Gastroesophageal sphincter (tissue), 4 donors: ENCODE measurements at regions not wholly inside any gene's neighbourhood (a gene's known extent, or its start where the extent isn't known, plus 50 kb on each side); places are given as distances from the start of the nearest gene placed in this dataset.
"Not testable (repeated sequence)": the region's sequence is repeated elsewhere in the genome, so short reads cannot be mapped to it uniquely, and the experiment has no call there.

Experiments
- ATAC-seq: fragments of 150-250 bp; one replicate; pipeline ENCODE4 v1.9.1; 2016; ENCODE audit warnings: mild to moderate bottlenecking, moderate library complexity
- H3K27ac ChIP-seq, 4 donors: fragments of 200-600 bp; sonication (generic) in 3 of 4; 1 replicate in 3 of 4; 2 replicates in 1 of 4; pipeline ENCODE4 v1.5.1; 2016 to 2019
- H3K27me3 ChIP-seq: fragments of 200-600 bp; sonication (generic); one replicate; pipeline ENCODE4 v1.5.1; 2019
- H3K36me3 ChIP-seq, 2 donors: fragments of 200-600 bp; sonication (generic); one replicate each; pipeline ENCODE4 v1.5.1; 2019; ENCODE audit warnings: control low read depth in 1 of 2
- H3K4me1 ChIP-seq, 3 donors: fragments of 200-600 bp; sonication (generic); 1 replicate in 2 of 3; 2 replicates in 1 of 3; pipeline ENCODE4 v1.5.1; 2016 to 2019; ENCODE audit warnings: control low read depth in 2 of 3
- H3K4me3 ChIP-seq, 2 donors: fragments of 200-600 bp; sonication (generic); one replicate each; pipeline ENCODE4 v1.5.1; 2019; ENCODE audit warnings: mild to moderate bottlenecking in 1 of 2, moderate library complexity in 1 of 2
- H3K9me3 ChIP-seq, 3 donors: fragments of 200-600 bp; sonication (generic); one replicate each; pipeline ENCODE4 v1.5.1; 2017 to 2019; ENCODE audit warnings: control low read depth in 2 of 3
- CTCF ChIP-seq, 4 experiments: fragments of 200-600 bp in 2 of 4; fragments of 450-650 bp in 2 of 4; sonication (generic) in 1 of 4; IDR thresholded peaks; one replicate each; pipeline ENCODE4 v1.5.1; 2017 to 2019; ENCODE audit warnings: antibody characterized with exemption in 4 of 4, mild to moderate bottlenecking in 2 of 4, moderate library complexity in 2 of 4
- EP300 ChIP-seq: sonication (generic); formaldehyde crosslinking; IDR thresholded peaks from one replicate; pipeline ENCODE4 v1.6.1; 2017; ENCODE audit warnings: antibody characterized with exemption, mild to moderate bottlenecking
- POLR2A ChIP-seq, 2 donors: fragments of 450-650 bp; IDR thresholded peaks; one replicate each; pipeline ENCODE4 v1.6.1; 2017; ENCODE audit warnings: antibody characterized with exemption in 2 of 2, mild to moderate bottlenecking in 2 of 2, moderate library complexity in 1 of 2
- POLR2AphosphoS5 ChIP-seq: sonication (generic); formaldehyde crosslinking; IDR thresholded peaks from one replicate; pipeline ENCODE4 v1.6.1; 2017; ENCODE audit warnings: antibody characterized with exemption
- WGBS, 2 donors: methylation state at CpG; one replicate each; pipeline ENCODE4 v1.1.5; 2018; ENCODE audit warnings: low coverage in 1 of 2; 5-methylcytosine and 5-hydroxymethylcytosine counted together

- H3K27ac ChIP-seq, result no peak overlapping the region
Observed at GRCh38 chr3:124149771-124150170, 157.8 kb upstream of the ROPN1 start.

GRCh38 chr3:124152891-124153290 lies 161.0 kb upstream of the ROPN1 start:
- H3K27ac ChIP-seq, H3K4me3 ChIP-seq, H3K9me3 ChIP-seq, H3K27me3 ChIP-seq, H3K36me3 ChIP-seq, ATAC-seq: not testable (repeated sequence)
- WGBS, 2 donors, result 100% methylated on average over 1 of the region's 1 CpG; no CpG with 5 or more reads in 1 of the 2 donors
- H3K4me1 ChIP-seq, result peaks cover 0 to 37% (median 5%) of the 10 kb centered on the region in 3 donors

More at GRCh38 chr3:124149771-124150170, 157.8 kb upstream of the ROPN1 start:
- Histone ChIP-seq H3K27me3 (no peaks in the 10 kb centered on the region), H3K9me3 (no peaks in the 10 kb centered on the region), H3K36me3 (no peaks in the 10 kb centered on the region), H3K4me3 (no peak overlapping the region), H3K4me1 (peaks cover 0 to 18% (median 0%) of the 10 kb centered on the region in 3 donors)
- ATAC-seq, result no peak
- TF ChIP-seq POLR2A (IDR thresholded peaks at IDR 0.05), result no peak
- no peak for TF ChIP-seq POLR2AphosphoS5
- TF ChIP-seq EP300, result no peak
- TF ChIP-seq CTCF (IDR thresholded peaks at IDR 0.05), result no peak
- WGBS, 2 donors, result 21 to 61% methylated on average over 3 of the region's 3 CpGs

DNA sequence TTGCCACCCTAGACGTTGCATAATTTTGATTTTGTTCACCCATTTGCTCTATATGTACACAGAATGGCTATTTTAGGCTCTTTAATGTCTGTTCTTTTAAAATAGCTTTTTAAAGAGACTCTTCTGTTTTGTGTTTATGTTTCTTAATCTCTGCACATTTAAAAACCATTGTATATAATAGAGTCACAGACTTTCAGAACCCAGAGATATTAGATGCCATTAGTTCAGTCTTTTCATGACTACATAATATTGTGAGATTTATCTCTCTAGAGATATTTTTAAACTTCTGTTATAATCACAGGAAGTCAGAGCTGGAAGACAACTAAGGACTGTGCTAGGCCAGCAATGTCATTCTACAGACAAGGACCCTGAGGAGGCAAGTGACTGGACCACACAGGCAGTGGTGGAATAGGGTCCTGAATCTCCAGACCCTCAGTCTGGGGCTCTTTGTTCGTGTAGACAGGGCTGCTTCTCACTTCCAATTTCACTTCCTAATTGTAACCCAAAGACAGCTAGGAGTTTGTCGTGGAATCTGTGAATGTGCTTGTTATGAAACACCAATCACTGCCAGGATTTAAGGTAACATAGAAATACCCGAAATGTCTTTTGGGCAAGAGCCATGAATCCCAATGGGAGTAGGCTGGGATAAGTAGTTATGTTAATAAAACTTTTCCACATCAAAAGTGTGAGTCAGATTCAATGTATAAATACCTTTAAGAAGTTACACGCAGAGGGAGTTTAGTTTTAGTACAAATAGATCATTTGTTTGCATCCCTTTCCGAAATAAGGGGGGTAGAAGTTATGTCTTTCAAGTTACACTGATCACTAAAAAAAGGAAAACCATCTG lies 165.2 kb upstream of the ROPN1 start:
- ATAC-seq, result no peak
- peak; percentile 12 for TF ChIP-seq POLR2AphosphoS5
- no peak for TF ChIP-seq POLR2A (IDR thresholded peaks at IDR 0.05)
- TF ChIP-seq CTCF (IDR thresholded peaks at IDR 0.05), result no peak
- TF ChIP-seq EP300, result no peak
- WGBS, 2 donors, result 16 to 26% methylated on average over 6 of the region's 6 CpGs
- Histone ChIP-seq H3K9me3 (no peaks in the 10 kb centered on the region), H3K4me3 (no peak overlapping the region), H3K27ac (peak overlapping the region in 3 of 4 donors; percentile 11 to 33 (median 31)), H3K27me3 (no peaks in the 10 kb centered on the region), H3K36me3 (no peaks in the 10 kb centered on the region), H3K4me1 (peaks cover 0 to 25% (median 5%) of the 10 kb centered on the region in 3 donors)

DNA sequence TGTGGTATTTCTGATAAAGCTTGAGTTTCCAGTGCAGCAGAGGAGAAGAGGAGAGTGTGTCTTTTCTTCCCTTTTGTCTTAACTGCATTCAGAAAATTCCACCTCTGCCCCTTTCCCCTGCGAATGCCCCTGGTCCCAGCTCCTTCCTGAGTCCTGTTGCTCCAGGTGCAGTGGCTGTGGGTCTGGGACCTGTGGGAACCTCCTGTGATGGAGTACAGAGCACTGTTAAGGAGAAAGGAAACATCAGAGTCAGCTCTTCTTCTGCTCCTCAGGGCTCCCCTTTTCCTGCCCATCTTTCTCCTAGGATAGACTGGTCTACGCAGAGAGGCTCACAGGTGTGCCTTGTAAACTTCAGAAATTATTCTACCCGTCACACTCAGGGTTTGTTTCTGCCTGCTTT lies 165.8 kb upstream of the ROPN1 start:
- Histone ChIP-seq H3K27me3 (no peaks in the 10 kb centered on the region), H3K4me3 (no peak overlapping the region), H3K4me1 (peaks cover 0 to 25% (median 5%) of the 10 kb centered on the region in 3 donors), H3K27ac (no peak overlapping the region), H3K36me3 (no peaks in the 10 kb centered on the region), H3K9me3 (no peaks in the 10 kb centered on the region)
- WGBS, 2 donors, result 60 to 72% methylated on average over 2 to 3 of the region's 3 CpGs
- ATAC-seq, result no peak
- TF ChIP-seq POLR2AphosphoS5 (no peak), EP300 (no peak), CTCF (IDR thresholded peaks at IDR 0.05) (no peak), POLR2A (IDR thresholded peaks at IDR 0.05) (no peak)

- Histone ChIP-seq H3K27me3 (no peaks in the 10 kb centered on the region), H3K4me3 (no peak overlapping the region), H3K4me1 (peaks cover 0 to 25% (median 5%) of the 10 kb centered on the region in 3 donors), H3K9me3 (no peaks in the 10 kb centered on the region), H3K36me3 (no peaks in the 10 kb centered on the region), H3K27ac (no peak overlapping the region)
- TF ChIP-seq CTCF (IDR thresholded peaks at IDR 0.05) (no peak), POLR2A (IDR thresholded peaks at IDR 0.05) (no peak), POLR2AphosphoS5 (no peak), EP300 (no peak)
- 73 to 83% methylated on average over 1 to 5 of the region's 5 CpGs for WGBS, 2 donors
- ATAC-seq, result peak; percentile 34
Observed at GRCh38 chr3:124158168-124158881, 166.4 kb upstream of the ROPN1 start.
